HEK293 (cell line): ENCODE measurements at regions not wholly inside any gene's neighbourhood (a gene's known extent, or its start where the extent isn't known, plus 50 kb on each side); places are given as distances from the start of the nearest gene placed in this dataset.

Experiments
- CTCF ChIA-PET: fragments of 350-600 bp; formaldehyde crosslinking; extraction: SDS; loops from one replicate; lab custom pipeline; 2021; ENCODE audit warnings: antibody characterized with exemption; lab: Yijun Ruan, JAX
- POLR2A ChIA-PET: fragments of 300-600 bp; formaldehyde crosslinking; extraction: SDS; loops from one replicate; lab custom pipeline; 2020; ENCODE audit warnings: antibody characterized with exemption, inconsistent platforms; lab: Yijun Ruan, JAX
- H3K27ac ChIP-seq: fragments of 200-500 bp; sonication (Bioruptor generic); 2 replicates; pipeline ENCODE4 v1.5.1; 2014; ENCODE audit warnings: low read depth, low read length, control low read depth, inconsistent platforms; ENCODE audit errors: extremely low read depth
- H3K36me3 ChIP-seq, 2 experiments: fragments of 200-500 bp in 1 of 2; sonication (Bioruptor generic) in 1 of 2; 1 replicate in 1 of 2; 2 replicates in 1 of 2; pipeline ENCODE4 v1.5.1; 2014 to 2017; ENCODE audit warnings: inconsistent platforms in 2 of 2, low read length in 2 of 2; ENCODE audit not compliant: control insufficient read depth in 2 of 2, insufficient read depth in 1 of 2
- H3K4me1 ChIP-seq: fragments of 200-500 bp; sonication (Bioruptor generic); 2 replicates; pipeline ENCODE4 v1.5.1; 2014; ENCODE audit warnings: mild to moderate bottlenecking, low read length, inconsistent platforms; ENCODE audit not compliant: control insufficient read depth, insufficient read depth
- H3K4me3 ChIP-seq: 2 replicates; pipeline ENCODE4 v1.5.1; 2011; ENCODE audit warnings: low read depth, mild to moderate bottlenecking, control low read depth, low read length, moderate library complexity
- H3K9me3 ChIP-seq: fragments of 200-500 bp; sonication (Bioruptor generic); 2 replicates; pipeline ENCODE4 v1.5.1; 2014; ENCODE audit warnings: low read depth, low read length, inconsistent platforms; ENCODE audit not compliant: control insufficient read depth, insufficient read depth
- BCL11A ChIP-seq: fragments of 450-650 bp; formaldehyde crosslinking; IDR thresholded peaks from 2 replicates; pipeline ENCODE4 v1.5.1; 2016; ENCODE audit warnings: low read depth, missing biosample characterization, missing genetic modification characterization
- EGR2 ChIP-seq: fragments of 450-650 bp; formaldehyde crosslinking; IDR thresholded peaks from 2 replicates; pipeline ENCODE4 v1.5.1; 2016; ENCODE audit warnings: low read depth, missing biosample characterization, missing genetic modification characterization
- GLIS1 ChIP-seq: fragments of 450-650 bp; formaldehyde crosslinking; IDR thresholded peaks from 2 replicates; pipeline ENCODE4 v1.5.1; 2016; ENCODE audit warnings: missing biosample characterization, missing genetic modification characterization
- HIC1 ChIP-seq: fragments of 450-650 bp; formaldehyde crosslinking; IDR thresholded peaks from 2 replicates; pipeline ENCODE4 v1.5.1; 2016; ENCODE audit warnings: missing biosample characterization, missing genetic modification characterization
- HOXD13 ChIP-seq: sonication (generic); formaldehyde crosslinking; IDR thresholded peaks from 2 replicates; pipeline ENCODE4 v1.8.0; 2022; ENCODE audit warnings: missing genetic modification reagents, borderline replicate concordance
- MZF1 ChIP-seq: fragments of 450-650 bp; formaldehyde crosslinking; IDR thresholded peaks from 2 replicates; pipeline ENCODE4 v1.5.1; 2017; ENCODE audit warnings: missing biosample characterization, missing genetic modification characterization, borderline replicate concordance
- PRDM1 ChIP-seq: fragments of 450-650 bp; formaldehyde crosslinking; IDR thresholded peaks from 2 replicates; pipeline ENCODE4; 2016; ENCODE audit warnings: missing biosample characterization, missing genetic modification characterization
- SCRT2 ChIP-seq: fragments of 450-650 bp; formaldehyde crosslinking; IDR thresholded peaks from 2 replicates; pipeline ENCODE4 v1.5.1; 2016; ENCODE audit warnings: missing biosample characterization, missing genetic modification characterization
- ZBTB20 ChIP-seq: fragments of 450-650 bp; formaldehyde crosslinking; IDR thresholded peaks from 2 replicates; pipeline ENCODE4 v1.5.1; 2016; ENCODE audit warnings: missing biosample characterization, missing genetic modification characterization
- ZFHX2 ChIP-seq: fragments of 450-650 bp; formaldehyde crosslinking; conservative IDR thresholded peaks from 2 replicates; pipeline ENCODE4 v1.5.1; 2016; ENCODE audit warnings: missing biosample characterization, missing genetic modification characterization
- ZNF133 ChIP-seq: fragments of 450-650 bp; formaldehyde crosslinking; IDR thresholded peaks from 2 replicates; pipeline ENCODE4 v1.5.1; 2016; ENCODE audit warnings: missing biosample characterization, missing genetic modification characterization
- ZNF155 ChIP-seq: fragments of 450-650 bp; formaldehyde crosslinking; IDR thresholded peaks from 2 replicates; pipeline ENCODE4 v1.5.1; 2016; ENCODE audit warnings: missing biosample characterization, missing genetic modification characterization
- ZNF221 ChIP-seq: fragments of 450-650 bp; formaldehyde crosslinking; IDR thresholded peaks from 2 replicates; pipeline ENCODE4 v1.5.1; 2017; ENCODE audit warnings: missing biosample characterization, missing genetic modification characterization, borderline replicate concordance
- ZNF223 ChIP-seq: fragments of 450-650 bp; formaldehyde crosslinking; IDR thresholded peaks from 2 replicates; pipeline ENCODE4 v1.5.1; 2016; ENCODE audit warnings: missing biosample characterization, missing genetic modification characterization
- ZNF23 ChIP-seq: fragments of 450-650 bp; formaldehyde crosslinking; IDR thresholded peaks from 2 replicates; pipeline ENCODE4 v1.5.1; 2016; ENCODE audit warnings: missing biosample characterization, missing genetic modification characterization, borderline replicate concordance
- ZNF580 ChIP-seq: fragments of 450-650 bp; formaldehyde crosslinking; IDR thresholded peaks from 2 replicates; pipeline ENCODE4 v1.5.1; 2016; ENCODE audit warnings: missing biosample characterization, missing genetic modification characterization
- ZNF768 ChIP-seq: fragments of 450-650 bp; formaldehyde crosslinking; IDR thresholded peaks from 2 replicates; pipeline ENCODE4 v1.5.1; 2018; ENCODE audit warnings: missing biosample characterization, mild to moderate bottlenecking, missing genetic modification characterization
- ZSCAN18 ChIP-seq: fragments of 450-650 bp; formaldehyde crosslinking; IDR thresholded peaks from 2 replicates; pipeline ENCODE4 v1.5.1; 2016; ENCODE audit warnings: missing biosample characterization, missing genetic modification characterization

- Histone ChIP-seq H3K36me3 (no peaks in the 10 kb centered on the region), H3K9me3 (no peaks in the 10 kb centered on the region), H3K4me3 (no peak overlapping the region), H3K27ac (no peak overlapping the region), H3K4me1 (no peaks in the 10 kb centered on the region)
- CTCF ChIA-PET, result interaction anchor here (0.6 kb wide), 1 partner anchor 100 kb away, joined by 3 read pairs; no protein-coding TSS in a partner anchor
- TF ChIP-seq MZF1 (no peak), PRDM1 (tag by site-specific recombination) (peak; percentile 88), ZNF155 (tag by site-specific recombination) (no peak), ZNF133 (no peak), HIC1 (tag by site-specific recombination) (no peak), ZNF768 (no peak), ZSCAN18 (no peak)
- POLR2A ChIA-PET, result no interaction called here
These were observed 188.4 kb upstream of the PPP1R26 start for GRCh38 chr9:135291165-135291564.

GRCh38 chr9:135294836-135295235, 184.7 kb upstream of the PPP1R26 start:
- ChIA-PET CTCF (interaction anchor here (0.6 to 1.7 kb wide), 4 partner anchors 12 to 118 kb away, joined by 3 to 11 read pairs (median 4); no protein-coding TSS in a partner anchor), POLR2A (interaction anchor here (1.2 kb wide), 1 partner anchor 13 kb away, joined by 5 read pairs; no protein-coding TSS in a partner anchor)
- Histone ChIP-seq H3K9me3 (no peaks in the 10 kb centered on the region), H3K4me1 (no peaks in the 10 kb centered on the region), H3K27ac (no peak overlapping the region), H3K4me3 (no peak overlapping the region), H3K36me3 (no peaks in the 10 kb centered on the region)
- TF ChIP-seq ZNF221 (tag by site-specific recombination) (no peak), GLIS1 (peak; percentile 46), EGR2 (tag by site-specific recombination) (peak; percentile 58), ZFHX2 (tag by site-specific recombination) (peak; percentile 47), ZNF223 (tag by site-specific recombination) (no peak)

GRCh38 chr9:135295551-135296300, 183.9 kb upstream of the PPP1R26 start:
- ChIA-PET POLR2A (no interaction called here), CTCF (interaction anchor here (0.6 to 1.6 kb wide), 4 partner anchors 13 to 544 kb away, joined by 3 to 6 read pairs (median 4); no protein-coding TSS in a partner anchor)
- no peak overlapping the region for H3K27ac ChIP-seq
- no peak for TF ChIP-seq ZBTB20 (tag by site-specific recombination)
- no peak for TF ChIP-seq HOXD13 (CRISPR knock-in tag)
- TF ChIP-seq ZNF23, result no peak
- TF ChIP-seq BCL11A (tag by site-specific recombination), result no peak
- no peak for TF ChIP-seq SCRT2 (tag by site-specific recombination)
- no peak for TF ChIP-seq ZSCAN18
- no peak for TF ChIP-seq ZNF580
- no peaks in the 10 kb centered on the region for H3K36me3 ChIP-seq
- no peak overlapping the region for H3K4me3 ChIP-seq
- no peaks in the 10 kb centered on the region for H3K9me3 ChIP-seq
- H3K4me1 ChIP-seq, result no peaks in the 10 kb centered on the region
